A549 (cell line): ENCODE measurements at regions not wholly inside any gene's neighbourhood (a gene's known extent, or its start where the extent isn't known, plus 50 kb on each side); places are given as distances from the start of the nearest gene placed in this dataset.
A peak's percentile ranks its signal among the peaks of the same experiment; 100 is the strongest.

Source experiments
- ATAC-seq, 2 experiments: fragments of 200-7000 bp in 1 of 2; fragments of >200 bp in 1 of 2; cut with Nextera tagmentation in 1 of 2; cut with Tn5 transposase in 1 of 2; 3 replicates each; pipeline versions ENCODE4 v1.8.0 to v1.9.1; 2018 to 2020; ENCODE audit warnings: mild to moderate bottlenecking in 1 of 2, moderate library complexity in 1 of 2
- CTCF ChIA-PET: fragments of 300-600 bp; sonication (Branson Sonifier 250); formaldehyde crosslinking; extraction: SDS; loops from one replicate; lab custom pipeline; 2021; ENCODE audit warnings: antibody characterized with exemption, inconsistent platforms; lab: Yijun Ruan, JAX
- POLR2A ChIA-PET: fragments of 350-600 bp; formaldehyde crosslinking; extraction: SDS; loops from one replicate; lab custom pipeline; 2021; ENCODE audit warnings: antibody characterized with exemption, inconsistent platforms; lab: Yijun Ruan, JAX
- DNase-seq, 2 experiments: peaks; one replicate each; pipeline versions ENCODE4 v3.0.0 to v3.0.0-alpha.2; 2011 to 2016; ENCODE audit warnings: low read depth in 1 of 2, low spot score in 1 of 2
- FAIRE-seq: peaks from 2 replicates; lab custom pipeline; 2011; peaks lifted over from hg19 to GRCh38; lab: Jason Lieb, UNC
- H3K27ac ChIP-seq, 2 experiments: fragments of >200 bp; sonication (Bioruptor Twin); formaldehyde crosslinking; 3 replicates each; pipeline ENCODE4 v1.5.1; 2016 to 2017
- H3K4me1 ChIP-seq: fragments of >200 bp; sonication (Bioruptor Twin); formaldehyde crosslinking; 3 replicates; pipeline ENCODE4 v1.6.1; 2016
- H3K4me2 ChIP-seq: fragments of >200 bp; sonication (Bioruptor Twin); formaldehyde crosslinking; 3 replicates; pipeline ENCODE4 v1.6.1; 2016
- H3K4me3 ChIP-seq: fragments of >200 bp; sonication (Bioruptor Twin); formaldehyde crosslinking; 3 replicates; pipeline ENCODE4 v1.5.1; 2016
- H3K9me3 ChIP-seq: fragments of >200 bp; sonication (Bioruptor Twin); formaldehyde crosslinking; 3 replicates; pipeline ENCODE4 v1.6.1; 2016
- CBX2 ChIP-seq: fragments of 200-600 bp; sonication (generic); IDR thresholded peaks from 2 replicates; pipeline ENCODE4 v1.6.1; 2016; ENCODE audit warnings: low read depth, mild to moderate bottlenecking, borderline replicate concordance
- EHMT2 ChIP-seq: fragments of 200-600 bp; sonication (generic); IDR thresholded peaks from 2 replicates; pipeline ENCODE4 v1.6.1; 2016; ENCODE audit warnings: antibody characterized with exemption, low read depth, mild to moderate bottlenecking, moderate library complexity
- GATA3 ChIP-seq: IDR thresholded peaks from 2 replicates; pipeline ENCODE4 v1.6.1; 2012; ENCODE audit warnings: borderline replicate concordance
- HES2 ChIP-seq: fragments of >200 bp; sonication (Bioruptor Twin); formaldehyde crosslinking; IDR thresholded peaks from 2 replicates; pipeline ENCODE4 v1.6.1; 2016
- MAX ChIP-seq: IDR thresholded peaks from 2 replicates; pipeline ENCODE4 v1.6.1; 2012
- MYC ChIP-seq: IDR thresholded peaks from 2 replicates; pipeline ENCODE4 v1.6.1; 2012; ENCODE audit warnings: mild to moderate bottlenecking, inconsistent platforms, low read length, improper control_type of control experiment, borderline replicate concordance
- NFE2L2 ChIP-seq: fragments of 150-350 bp; conservative IDR thresholded peaks from 2 replicates; pipeline ENCODE4 v1.6.1; 2014; ENCODE audit warnings: low read length
- PBX3 ChIP-seq: IDR thresholded peaks from 2 replicates; pipeline ENCODE4 v1.6.1; 2012
- RAD21 ChIP-seq, 2 experiments: fragments of >200 bp in 1 of 2; sonication (Bioruptor Twin) in 1 of 2; formaldehyde crosslinking in 1 of 2; IDR thresholded peaks in 1 of 2; conservative IDR thresholded peaks in 1 of 2; 2 replicates in 1 of 2; 3 replicates in 1 of 2; pipeline ENCODE4 v1.6.1; 2012 to 2018; ENCODE audit warnings: inconsistent platforms in 1 of 2
- RARB ChIP-seq: fragments of 250-450 bp; sonication (Bioruptor Pico); IDR thresholded peaks from 2 replicates; pipeline ENCODE4 v1.8.0; 2021; ENCODE audit warnings: mild to moderate bottlenecking, moderate library complexity
- RFX5 ChIP-seq: fragments of 450-650 bp; IDR thresholded peaks from 2 replicates; pipeline ENCODE4 v1.7.1; 2014; ENCODE audit warnings: antibody characterized with exemption, mild to moderate bottlenecking, moderate library complexity
- ZSCAN20 ChIP-seq: fragments of 250-450 bp; sonication (Bioruptor Pico); IDR thresholded peaks from 2 replicates; pipeline ENCODE4 v1.8.0; 2022; ENCODE audit warnings: mild to moderate bottlenecking, moderate library complexity
- WGBS: methylation state at CpG from one replicate; pipeline ENCODE4 v1.1.6; 2017; ENCODE audit errors: missing lambda C conversion rate; 5-methylcytosine and 5-hydroxymethylcytosine counted together
- TF ChIP-seq, protein P1 (sequence below): IDR thresholded peaks from 2 replicates; pipeline ENCODE4 v1.6.1; 2012; ENCODE audit warnings: low read depth, borderline replicate concordance
- TF ChIP-seq, protein P2 (sequence below): fragments of 450-650 bp; IDR thresholded peaks from 2 replicates; pipeline ENCODE4 v1.6.1; 2014; ENCODE audit warnings: antibody characterized with exemption

GRCh38 chr3:135898774-135899173, 66.8 kb upstream of the PPP2R3A start:
- Histone ChIP-seq H3K4me1 (no peaks in the 10 kb centered on the region), H3K4me3 (no peak overlapping the region), H3K4me2 (no peak overlapping the region), H3K27ac (no peak overlapping the region), H3K9me3 (no peaks in the 10 kb centered on the region)
- no peak for ATAC-seq
- TF ChIP-seq RAD21 (conservative IDR thresholded peaks at IDR 0.05 in 1 of 2, IDR thresholded peaks at IDR 0.05 in 1 of 2) (no peak), GATA3 (no peak), CBX2 (no peak), RARB (CRISPR knock-in tag) (no peak), EHMT2 (no peak), MAX (no peak), PBX3 (no peak), MYC (no peak), NFE2L2 (no peak), HES2 (no peak), ZSCAN20 (CRISPR knock-in tag) (no peak)
- CTCF ChIA-PET, result no interaction called here
- 22% methylated on average over 3 of the region's 3 CpGs for WGBS
- POLR2A ChIA-PET, result no interaction called here
- no peak for DNase-seq
- no peak for FAIRE-seq

DNA sequence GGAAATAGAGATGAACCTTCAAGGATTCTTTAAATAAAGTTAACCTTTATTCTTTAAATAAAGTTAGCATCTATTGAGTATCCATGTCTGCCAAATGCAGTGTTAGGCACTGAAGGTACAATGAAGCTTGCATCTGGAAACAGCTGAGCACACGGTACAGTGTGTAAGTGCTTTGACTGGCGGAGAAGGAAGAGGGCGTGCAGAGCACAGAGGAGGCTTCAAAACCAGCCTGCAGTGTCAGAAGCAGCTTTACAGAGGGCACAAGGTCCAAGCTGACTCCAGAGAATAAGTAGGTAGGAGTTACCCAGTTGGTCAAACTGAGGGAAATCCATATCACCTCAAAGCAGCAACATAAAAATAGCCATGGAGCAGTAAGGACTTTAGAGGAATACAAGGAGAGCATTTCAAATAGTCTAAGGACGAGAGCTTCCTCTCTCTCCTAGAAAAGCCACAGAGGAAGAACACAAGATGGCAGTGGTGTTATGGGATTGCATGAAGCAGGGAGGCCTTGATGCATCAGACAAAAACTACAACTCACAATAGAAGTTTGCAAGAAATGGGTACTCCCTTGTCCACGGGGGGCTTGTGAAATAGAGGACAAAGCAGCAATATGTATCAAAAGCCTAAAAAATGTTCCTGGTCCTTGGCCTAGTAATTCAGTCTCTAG, 60.3 kb upstream of the PPP2R3A start:
- peak in 1 of 2 experiments; percentile 38; a peak in 1 of 6 replicates for ATAC-seq
- H3K9me3 ChIP-seq, result no peaks in the 10 kb centered on the region
- ChIA-PET CTCF (interaction anchor here (0.9 to 5.7 kb wide), 3 partner anchors 11 to 138 kb away, joined by 3 to 27 read pairs (median 8); no protein-coding TSS in a partner anchor), POLR2A (no interaction called here)
- H3K4me1 ChIP-seq, result no peaks in the 10 kb centered on the region
- H3K4me2 ChIP-seq, result no peak overlapping the region
- 20% methylated on average over 5 of the region's 5 CpGs for WGBS
- no peak overlapping the region for H3K4me3 ChIP-seq
- TF ChIP-seq, protein P1, sequence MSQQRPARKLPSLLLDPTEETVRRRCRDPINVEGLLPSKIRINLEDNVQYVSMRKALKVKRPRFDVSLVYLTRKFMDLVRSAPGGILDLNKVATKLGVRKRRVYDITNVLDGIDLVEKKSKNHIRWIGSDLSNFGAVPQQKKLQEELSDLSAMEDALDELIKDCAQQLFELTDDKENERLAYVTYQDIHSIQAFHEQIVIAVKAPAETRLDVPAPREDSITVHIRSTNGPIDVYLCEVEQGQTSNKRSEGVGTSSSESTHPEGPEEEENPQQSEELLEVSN, result no peak
- TF ChIP-seq RAD21 (conservative IDR thresholded peaks at IDR 0.05 in 1 of 2, IDR thresholded peaks at IDR 0.05 in 1 of 2), result peak in 1 of 2 experiments; percentile 41; a peak in 2 of 5 replicates
- no peak overlapping the region for H3K27ac ChIP-seq
- FAIRE-seq, result no peak
- DNase-seq, result peak in 1 of 2 experiments; percentile 16

GRCh38 chr3:135907422-135908165, 57.9 kb upstream of the PPP2R3A start:
- no peaks in the 10 kb centered on the region for H3K9me3 ChIP-seq
- FAIRE-seq, result no peak
- no peak overlapping the region for H3K27ac ChIP-seq
- H3K4me2 ChIP-seq, result no peak overlapping the region
- no peak overlapping the region for H3K4me3 ChIP-seq
- WGBS, result 46% methylated on average over 3 of the region's 3 CpGs
- TF ChIP-seq, protein P2, sequence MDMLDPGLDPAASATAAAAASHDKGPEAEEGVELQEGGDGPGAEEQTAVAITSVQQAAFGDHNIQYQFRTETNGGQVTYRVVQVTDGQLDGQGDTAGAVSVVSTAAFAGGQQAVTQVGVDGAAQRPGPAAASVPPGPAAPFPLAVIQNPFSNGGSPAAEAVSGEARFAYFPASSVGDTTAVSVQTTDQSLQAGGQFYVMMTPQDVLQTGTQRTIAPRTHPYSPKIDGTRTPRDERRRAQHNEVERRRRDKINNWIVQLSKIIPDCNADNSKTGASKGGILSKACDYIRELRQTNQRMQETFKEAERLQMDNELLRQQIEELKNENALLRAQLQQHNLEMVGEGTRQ, result no peak
- no peak for TF ChIP-seq RFX5
- TF ChIP-seq, all 56 proteins: peak for 0
- CTCF ChIA-PET, result interaction anchor here (0.7 to 5.7 kb wide), 5 partner anchors 11 to 1114 kb away, joined by 3 to 27 read pairs (median 6); no protein-coding TSS in a partner anchor
- ATAC-seq, result no peak
- no peak for DNase-seq
- H3K4me1 ChIP-seq, result no peaks in the 10 kb centered on the region
- POLR2A ChIA-PET, result no interaction called here
